ENCODE measurements at regions not wholly inside any gene's neighbourhood (a gene's known extent, or its start where the extent isn't known, plus 50 kb on each side); places are given as distances from the start of the nearest gene placed in this dataset.

DNA sequence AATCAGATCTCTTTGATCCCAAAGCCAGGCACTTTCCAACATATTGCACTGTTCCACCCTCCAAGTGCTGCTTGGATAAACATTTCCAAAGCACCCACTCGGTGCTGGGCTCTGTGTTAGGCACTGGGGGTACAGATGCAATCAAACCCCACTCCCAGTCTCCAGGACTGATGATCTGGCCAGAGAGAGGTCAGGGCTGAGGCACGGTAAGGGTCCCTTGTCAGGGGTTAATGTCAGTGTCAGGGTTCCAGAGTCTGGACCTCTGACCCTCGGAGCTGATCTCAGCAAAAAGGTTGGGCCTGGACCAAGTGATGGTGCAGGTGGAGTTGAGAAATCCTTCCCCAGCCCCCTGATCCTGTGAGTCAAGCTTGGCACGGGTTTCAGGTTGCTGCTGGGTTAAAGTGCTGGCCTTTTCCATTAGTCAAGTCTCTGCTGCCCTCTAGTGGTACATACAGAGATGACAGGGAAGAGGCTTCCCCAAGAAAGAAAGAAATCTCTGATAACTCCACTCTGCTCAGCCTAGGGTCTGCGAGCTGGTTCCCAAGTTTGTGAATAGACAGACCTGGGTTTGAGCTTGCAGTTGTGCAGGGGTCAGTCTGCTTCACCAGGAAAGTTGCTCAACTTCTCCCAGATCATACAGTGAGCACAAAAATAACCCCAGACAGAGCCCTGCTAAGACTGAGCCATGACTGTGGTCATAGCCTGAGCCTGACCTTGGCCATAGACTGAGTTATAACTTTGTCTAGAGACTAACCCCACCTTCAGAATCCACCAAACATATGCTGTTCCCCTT, 74.6 kb downstream of the DMRTA2 start:
- TF ChIP-seq NR1H2 (CRISPR knock-in tag; IDR thresholded peaks at IDR 0.05), result no peak
- TF ChIP-seq, protein P1, sequence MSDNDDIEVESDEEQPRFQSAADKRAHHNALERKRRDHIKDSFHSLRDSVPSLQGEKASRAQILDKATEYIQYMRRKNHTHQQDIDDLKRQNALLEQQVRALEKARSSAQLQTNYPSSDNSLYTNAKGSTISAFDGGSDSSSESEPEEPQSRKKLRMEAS (CRISPR knock-in tag; IDR thresholded peaks at IDR 0.05), result no peak
- no peak for TF ChIP-seq ETV6 (CRISPR knock-in tag; IDR thresholded peaks at IDR 0.05)
- no peak for TF ChIP-seq ZNF232 (CRISPR knock-in tag; IDR thresholded peaks at IDR 0.05)
- TF ChIP-seq, protein P2, sequence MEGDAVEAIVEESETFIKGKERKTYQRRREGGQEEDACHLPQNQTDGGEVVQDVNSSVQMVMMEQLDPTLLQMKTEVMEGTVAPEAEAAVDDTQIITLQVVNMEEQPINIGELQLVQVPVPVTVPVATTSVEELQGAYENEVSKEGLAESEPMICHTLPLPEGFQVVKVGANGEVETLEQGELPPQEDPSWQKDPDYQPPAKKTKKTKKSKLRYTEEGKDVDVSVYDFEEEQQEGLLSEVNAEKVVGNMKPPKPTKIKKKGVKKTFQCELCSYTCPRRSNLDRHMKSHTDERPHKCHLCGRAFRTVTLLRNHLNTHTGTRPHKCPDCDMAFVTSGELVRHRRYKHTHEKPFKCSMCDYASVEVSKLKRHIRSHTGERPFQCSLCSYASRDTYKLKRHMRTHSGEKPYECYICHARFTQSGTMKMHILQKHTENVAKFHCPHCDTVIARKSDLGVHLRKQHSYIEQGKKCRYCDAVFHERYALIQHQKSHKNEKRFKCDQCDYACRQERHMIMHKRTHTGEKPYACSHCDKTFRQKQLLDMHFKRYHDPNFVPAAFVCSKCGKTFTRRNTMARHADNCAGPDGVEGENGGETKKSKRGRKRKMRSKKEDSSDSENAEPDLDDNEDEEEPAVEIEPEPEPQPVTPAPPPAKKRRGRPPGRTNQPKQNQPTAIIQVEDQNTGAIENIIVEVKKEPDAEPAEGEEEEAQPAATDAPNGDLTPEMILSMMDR (IDR thresholded peaks at IDR 0.05), result peak; percentile 83
- no peak for TF ChIP-seq SP1 (CRISPR knock-in tag; conservative IDR thresholded peaks at IDR 0.05)
- TF ChIP-seq, protein P3, sequence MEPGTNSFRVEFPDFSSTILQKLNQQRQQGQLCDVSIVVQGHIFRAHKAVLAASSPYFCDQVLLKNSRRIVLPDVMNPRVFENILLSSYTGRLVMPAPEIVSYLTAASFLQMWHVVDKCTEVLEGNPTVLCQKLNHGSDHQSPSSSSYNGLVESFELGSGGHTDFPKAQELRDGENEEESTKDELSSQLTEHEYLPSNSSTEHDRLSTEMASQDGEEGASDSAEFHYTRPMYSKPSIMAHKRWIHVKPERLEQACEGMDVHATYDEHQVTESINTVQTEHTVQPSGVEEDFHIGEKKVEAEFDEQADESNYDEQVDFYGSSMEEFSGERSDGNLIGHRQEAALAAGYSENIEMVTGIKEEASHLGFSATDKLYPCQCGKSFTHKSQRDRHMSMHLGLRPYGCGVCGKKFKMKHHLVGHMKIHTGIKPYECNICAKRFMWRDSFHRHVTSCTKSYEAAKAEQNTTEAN (CRISPR knock-in tag; IDR thresholded peaks at IDR 0.05), result no peak

All from WTC11 (cell line).